HepG2 (cell line): ENCODE measurements at regions not wholly inside any gene's neighbourhood (a gene's known extent, or its start where the extent isn't known, plus 50 kb on each side); places are given as distances from the start of the nearest gene placed in this dataset.

Experiments used
- ATAC-seq: fragments of 200-7000 bp; cut with Tn5 transposase; 3 replicates; pipeline ENCODE4 v1.9.1; 2020; ENCODE audit warnings: mild to moderate bottlenecking, moderate library complexity
- BruUV-seq: library from RNA; stranded (reverse); fragments of 400-500 nt; replicated peaks from 2 replicates; lab custom pipeline; 2021; lab: Mats Ljungman, UMichigan
- CTCF ChIA-PET: fragments of 300-600 bp; formaldehyde crosslinking; extraction: SDS; loops from one replicate; lab custom pipeline; 2021; ENCODE audit warnings: low total read pairs, inconsistent platforms, low intra/inter-chr PET ratio; lab: Yijun Ruan, JAX
- POLR2A ChIA-PET: fragments of 350-600 bp; sonication (Branson Sonifier 250); formaldehyde crosslinking; loops from one replicate; lab custom pipeline; 2020; ENCODE audit warnings: antibody characterized with exemption, inconsistent platforms; lab: Yijun Ruan, JAX
- DNase-seq: peaks from one replicate; pipeline ENCODE4 v3.0.0-alpha.2; 2015; ENCODE audit warnings: low spot score
- FAIRE-seq: peaks from 3 replicates; lab custom pipeline; 2011; peaks lifted over from hg19 to GRCh38; lab: Jason Lieb, UNC
- H2AFZ ChIP-seq: one replicate; pipeline ENCODE4 v1.6.1; 2011; ENCODE audit warnings: low read length, inconsistent platforms
- H3K27ac ChIP-seq: fragments of 300-600 bp; 3 replicates; pipeline ENCODE4 v1.8.0; 2011; ENCODE audit warnings: mixed run types, mild to moderate bottlenecking, mixed read lengths, low read length, inconsistent platforms; ENCODE audit not compliant: insufficient read depth; ENCODE audit errors: extremely low read length
- H3K27me3 ChIP-seq, 2 experiments: fragments of 200-600 bp in 1 of 2; 2 replicates in 1 of 2; 3 replicates in 1 of 2; pipeline versions ENCODE4 v1.6.0 to v1.8.0; 2011; ENCODE audit warnings: low read length in 2 of 2, mild to moderate bottlenecking in 2 of 2, moderate library complexity in 2 of 2, inconsistent platforms in 1 of 2; ENCODE audit not compliant: insufficient read depth in 2 of 2, control insufficient read depth in 1 of 2
- H3K36me3 ChIP-seq, 2 experiments: fragments of 200-600 bp in 1 of 2; replicated peaks in 1 of 2; 2 replicates in 1 of 2; 3 replicates in 1 of 2; pipeline versions ENCODE4 v1.5.1 to v1.8.0; 2011; ENCODE audit warnings: low read length in 2 of 2, inconsistent platforms in 1 of 2; ENCODE audit not compliant: insufficient read depth in 2 of 2, control insufficient read depth in 1 of 2
- H3K4me1 ChIP-seq: 2 replicates; pipeline ENCODE4 v1.5.1; 2012; ENCODE audit warnings: low read length, inconsistent platforms; ENCODE audit not compliant: insufficient read depth
- H3K4me2 ChIP-seq: 2 replicates; pipeline ENCODE4 v1.6.0; 2011; ENCODE audit warnings: low read depth, low read length, inconsistent platforms
- H3K4me3 ChIP-seq, 3 experiments: fragments of 200-600 bp in 1 of 3; sonication (generic), shearing (Covaris generic) in 1 of 3; replicated peaks in 1 of 3; 2 replicates each; pipeline ENCODE4 v1.5.1; 2011 to 2016; ENCODE audit warnings: low read length in 3 of 3, inconsistent platforms in 2 of 3, low read depth in 2 of 3, mild to moderate bottlenecking in 2 of 3, control low read depth in 1 of 3, mixed read lengths in 1 of 3; ENCODE audit not compliant: insufficient read depth in 1 of 3
- H3K79me2 ChIP-seq: one replicate; pipeline ENCODE4 v1.6.1; 2011; ENCODE audit warnings: low read length, inconsistent platforms; ENCODE audit not compliant: insufficient read depth
- H3K9ac ChIP-seq: 2 replicates; pipeline ENCODE4 v1.6.0; 2011; ENCODE audit warnings: mild to moderate bottlenecking, low read depth, low read length, inconsistent platforms; ENCODE audit not compliant: insufficient read depth
- H3K9me3 ChIP-seq: 2 replicates; pipeline ENCODE4 v1.5.1; 2012; ENCODE audit warnings: mild to moderate bottlenecking, low read length
- H4K20me1 ChIP-seq: 2 replicates; pipeline ENCODE4 v1.6.0; 2011; ENCODE audit warnings: inconsistent platforms, mild to moderate bottlenecking, low read length, moderate library complexity; ENCODE audit not compliant: insufficient read depth
- NFYC ChIP-seq: IDR thresholded peaks from 2 replicates; pipeline ENCODE4 v1.6.1; 2016; ENCODE audit warnings: missing genetic modification reagents, missing compliant biosample characterization
- SKI ChIP-seq: fragments of 450-650 bp; IDR thresholded peaks from one replicate; pipeline ENCODE4 v1.6.1; 2018; ENCODE audit warnings: mild to moderate bottlenecking; ENCODE audit not compliant: partially characterized antibody
- U2AF1 ChIP-seq: fragments of 200-400 bp; formaldehyde crosslinking; optimal IDR thresholded peaks from 2 replicates; pipeline ENCODE3; 2017; ENCODE audit warnings: mild to moderate bottlenecking, low read depth, low read length
- ZKSCAN8 ChIP-seq: IDR thresholded peaks from 2 replicates; pipeline ENCODE4 v1.6.1; 2016; ENCODE audit warnings: borderline replicate concordance, missing genetic modification reagents, missing compliant biosample characterization
- WGBS: methylation state at CpG from one replicate; pipeline ENCODE4 v1.1.6; 2017; ENCODE audit warnings: low lambda C conversion rate; 5-methylcytosine and 5-hydroxymethylcytosine counted together
- in situ Hi-C: cut with HindIII; loops from 2 replicates; pipeline ENCODE4 v1.10.0; 2017; ENCODE audit warnings: low pct_unique_long_range_greater_than_20kb; ENCODE audit not compliant: extremely low pct_ligation_motif_present
- intact Hi-C: fragments of 100-400 bp; cut with micrococcal nuclease; formaldehyde crosslinking; loops from one replicate; pipeline ENCODE4 v1.10.0; 2022; ENCODE audit not compliant: unreplicated experiment
- TF ChIP-seq, protein P1 (sequence below): sonication (generic); formaldehyde crosslinking; IDR thresholded peaks from 2 replicates; pipeline ENCODE4 v1.4.0; 2020; ENCODE audit warnings: missing genetic modification reagents, borderline replicate concordance

DNA sequence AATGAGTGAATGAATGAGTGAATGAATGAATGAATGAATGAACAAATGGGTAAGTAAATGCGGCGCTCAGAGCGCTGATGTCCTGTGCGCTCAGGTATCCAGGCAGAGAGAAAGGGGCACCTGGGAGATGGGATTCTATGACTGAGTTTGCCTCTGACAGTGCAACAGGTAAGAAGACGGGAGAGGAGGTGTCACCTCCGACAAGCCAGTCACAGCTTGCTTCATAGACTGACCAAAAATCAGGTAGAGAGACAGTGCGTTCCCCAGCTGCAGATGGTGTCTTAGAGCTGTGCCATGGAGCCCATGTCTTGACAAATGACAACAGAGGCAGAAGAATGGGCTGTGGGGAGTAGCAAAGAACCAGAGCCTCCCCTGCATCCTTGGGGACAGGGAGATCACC, 327.3 kb downstream of the FGFR2 start:
- FAIRE-seq: no peak
- in situ Hi-C loops: no loop called here
- BruUV-seq: no TSS peak

More for the DNA sequence above, 327.3 kb downstream of the FGFR2 start:
- TF ChIP-seq ZKSCAN8 (CRISPR knock-in tag) (no peak), U2AF1 (no peak), SKI (no peak), NFYC (no peak)
- TF ChIP-seq, protein P1, sequence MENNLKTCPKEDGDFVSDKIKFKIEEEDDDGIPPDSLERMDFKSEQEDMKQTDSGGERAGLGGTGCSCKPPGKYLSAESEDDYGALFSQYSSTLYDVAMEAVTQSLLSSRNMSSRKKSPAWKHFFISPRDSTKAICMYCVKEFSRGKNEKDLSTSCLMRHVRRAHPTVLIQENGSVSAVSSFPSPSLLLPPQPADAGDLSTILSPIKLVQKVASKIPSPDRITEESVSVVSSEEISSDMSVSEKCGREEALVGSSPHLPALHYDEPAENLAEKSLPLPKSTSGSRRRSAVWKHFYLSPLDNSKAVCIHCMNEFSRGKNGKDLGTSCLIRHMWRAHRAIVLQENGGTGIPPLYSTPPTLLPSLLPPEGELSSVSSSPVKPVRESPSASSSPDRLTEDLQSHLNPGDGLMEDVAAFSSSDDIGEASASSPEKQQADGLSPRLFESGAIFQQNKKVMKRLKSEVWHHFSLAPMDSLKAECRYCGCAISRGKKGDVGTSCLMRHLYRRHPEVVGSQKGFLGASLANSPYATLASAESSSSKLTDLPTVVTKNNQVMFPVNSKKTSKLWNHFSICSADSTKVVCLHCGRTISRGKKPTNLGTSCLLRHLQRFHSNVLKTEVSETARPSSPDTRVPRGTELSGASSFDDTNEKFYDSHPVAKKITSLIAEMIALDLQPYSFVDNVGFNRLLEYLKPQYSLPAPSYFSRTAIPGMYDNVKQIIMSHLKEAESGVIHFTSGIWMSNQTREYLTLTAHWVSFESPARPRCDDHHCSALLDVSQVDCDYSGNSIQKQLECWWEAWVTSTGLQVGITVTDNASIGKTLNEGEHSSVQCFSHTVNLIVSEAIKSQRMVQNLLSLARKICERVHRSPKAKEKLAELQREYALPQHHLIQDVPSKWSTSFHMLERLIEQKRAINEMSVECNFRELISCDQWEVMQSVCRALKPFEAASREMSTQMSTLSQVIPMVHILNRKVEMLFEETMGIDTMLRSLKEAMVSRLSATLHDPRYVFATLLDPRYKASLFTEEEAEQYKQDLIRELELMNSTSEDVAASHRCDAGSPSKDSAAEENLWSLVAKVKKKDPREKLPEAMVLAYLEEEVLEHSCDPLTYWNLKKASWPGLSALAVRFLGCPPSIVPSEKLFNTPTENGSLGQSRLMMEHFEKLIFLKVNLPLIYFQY: no peak
- Histone ChIP-seq H3K27me3 (peaks cover 0 to 1% of the 10 kb centered on the region in 2 experiments; a peak in 2 of 5 replicates), H3K4me2 (no peak overlapping the region), H3K36me3 (no peaks in the 10 kb centered on the region), H3K9me3 (no peaks in the 10 kb centered on the region), H3K27ac (no peak overlapping the region), H2AFZ (no peak overlapping the region), H4K20me1 (no peaks in the 10 kb centered on the region), H3K4me1 (no peaks in the 10 kb centered on the region), H3K9ac (no peak overlapping the region), H3K4me3 (no peak overlapping the region), H3K79me2 (no peaks in the 10 kb centered on the region)
- CTCF ChIA-PET: no interaction called here
- POLR2A ChIA-PET: no interaction called here
- intact Hi-C loops: no loop called here
- DNase-seq (no peak), ATAC-seq (no peak)
- 65% methylated on average over 7 of the region's 7 CpGs for WGBS
